HepG2 (cell line): ENCODE measurements at regions not wholly inside any gene's neighbourhood (a gene's known extent, or its start where the extent isn't known, plus 50 kb on each side); places are given as distances from the start of the nearest gene placed in this dataset.

Source experiments
- ATAC-seq: fragments of 200-7000 bp; cut with Tn5 transposase; 3 replicates; pipeline ENCODE4 v1.9.1; 2020; ENCODE audit warnings: mild to moderate bottlenecking, moderate library complexity
- BruUV-seq: library from RNA; stranded (reverse); fragments of 400-500 nt; replicated peaks from 2 replicates; lab custom pipeline; 2021; lab: Mats Ljungman, UMichigan
- CTCF ChIA-PET: fragments of 300-600 bp; formaldehyde crosslinking; extraction: SDS; loops from one replicate; lab custom pipeline; 2021; ENCODE audit warnings: low total read pairs, inconsistent platforms, low intra/inter-chr PET ratio; lab: Yijun Ruan, JAX
- POLR2A ChIA-PET: fragments of 350-600 bp; sonication (Branson Sonifier 250); formaldehyde crosslinking; loops from one replicate; lab custom pipeline; 2020; ENCODE audit warnings: antibody characterized with exemption, inconsistent platforms; lab: Yijun Ruan, JAX
- DNase-seq: peaks from one replicate; pipeline ENCODE4 v3.0.0-alpha.2; 2015; ENCODE audit warnings: low spot score
- FAIRE-seq: peaks from 3 replicates; lab custom pipeline; 2011; peaks lifted over from hg19 to GRCh38; lab: Jason Lieb, UNC
- H2AFZ ChIP-seq: one replicate; pipeline ENCODE4 v1.6.1; 2011; ENCODE audit warnings: low read length, inconsistent platforms
- H3K27ac ChIP-seq: fragments of 300-600 bp; 3 replicates; pipeline ENCODE4 v1.8.0; 2011; ENCODE audit warnings: mixed run types, mild to moderate bottlenecking, mixed read lengths, low read length, inconsistent platforms; ENCODE audit not compliant: insufficient read depth; ENCODE audit errors: extremely low read length
- H3K27me3 ChIP-seq, 2 experiments: fragments of 200-600 bp in 1 of 2; 2 replicates in 1 of 2; 3 replicates in 1 of 2; pipeline versions ENCODE4 v1.6.0 to v1.8.0; 2011; ENCODE audit warnings: low read length in 2 of 2, mild to moderate bottlenecking in 2 of 2, moderate library complexity in 2 of 2, inconsistent platforms in 1 of 2; ENCODE audit not compliant: insufficient read depth in 2 of 2, control insufficient read depth in 1 of 2
- H3K36me3 ChIP-seq, 2 experiments: fragments of 200-600 bp in 1 of 2; replicated peaks in 1 of 2; 2 replicates in 1 of 2; 3 replicates in 1 of 2; pipeline versions ENCODE4 v1.5.1 to v1.8.0; 2011; ENCODE audit warnings: low read length in 2 of 2, inconsistent platforms in 1 of 2; ENCODE audit not compliant: insufficient read depth in 2 of 2, control insufficient read depth in 1 of 2
- H3K4me1 ChIP-seq: 2 replicates; pipeline ENCODE4 v1.5.1; 2012; ENCODE audit warnings: low read length, inconsistent platforms; ENCODE audit not compliant: insufficient read depth
- H3K4me2 ChIP-seq: 2 replicates; pipeline ENCODE4 v1.6.0; 2011; ENCODE audit warnings: low read depth, low read length, inconsistent platforms
- H3K4me3 ChIP-seq, 3 experiments: fragments of 200-600 bp in 1 of 3; sonication (generic), shearing (Covaris generic) in 1 of 3; replicated peaks in 1 of 3; 2 replicates each; pipeline ENCODE4 v1.5.1; 2011 to 2016; ENCODE audit warnings: low read length in 3 of 3, inconsistent platforms in 2 of 3, low read depth in 2 of 3, mild to moderate bottlenecking in 2 of 3, control low read depth in 1 of 3, mixed read lengths in 1 of 3; ENCODE audit not compliant: insufficient read depth in 1 of 3
- H3K79me2 ChIP-seq: one replicate; pipeline ENCODE4 v1.6.1; 2011; ENCODE audit warnings: low read length, inconsistent platforms; ENCODE audit not compliant: insufficient read depth
- H3K9ac ChIP-seq: 2 replicates; pipeline ENCODE4 v1.6.0; 2011; ENCODE audit warnings: mild to moderate bottlenecking, low read depth, low read length, inconsistent platforms; ENCODE audit not compliant: insufficient read depth
- H3K9me3 ChIP-seq: 2 replicates; pipeline ENCODE4 v1.5.1; 2012; ENCODE audit warnings: mild to moderate bottlenecking, low read length
- H4K20me1 ChIP-seq: 2 replicates; pipeline ENCODE4 v1.6.0; 2011; ENCODE audit warnings: inconsistent platforms, mild to moderate bottlenecking, low read length, moderate library complexity; ENCODE audit not compliant: insufficient read depth
- BRCA1 ChIP-seq: sonication (generic); formaldehyde crosslinking; IDR thresholded peaks from 2 replicates; pipeline ENCODE4 v1.4.0; 2020; ENCODE audit warnings: missing genetic modification reagents
- CEBPB ChIP-seq: IDR thresholded peaks from 2 replicates; pipeline ENCODE4 v1.6.1; 2011; ENCODE audit warnings: low read depth, low read length, improper control_type of control experiment, borderline replicate concordance
- DNMT3B ChIP-seq: conservative IDR thresholded peaks from 2 replicates; pipeline ENCODE4 v1.6.1; 2016; ENCODE audit warnings: missing biosample characterization, control low read depth
- E2F2 ChIP-seq: sonication (generic); formaldehyde crosslinking; IDR thresholded peaks from 2 replicates; pipeline ENCODE4 v1.4.0; 2020; ENCODE audit warnings: missing genetic modification reagents, borderline replicate concordance
- KMT2A ChIP-seq: sonication (generic); formaldehyde crosslinking; IDR thresholded peaks from 2 replicates; pipeline ENCODE4 v1.4.0; 2020; ENCODE audit warnings: missing genetic modification reagents
- PAXIP1 ChIP-seq: sonication (generic); formaldehyde crosslinking; conservative IDR thresholded peaks from 2 replicates; pipeline ENCODE4 v1.4.0; 2020; ENCODE audit warnings: mild to moderate bottlenecking, missing genetic modification reagents, moderate library complexity
- PCBP2 ChIP-seq: fragments of 200-400 bp; formaldehyde crosslinking; optimal IDR thresholded peaks from 2 replicates; pipeline ENCODE3; 2018; ENCODE audit warnings: low read length, low read depth; ENCODE audit not compliant: poor library complexity, severe bottlenecking
- PHB2 ChIP-seq: fragments of 450-650 bp; IDR thresholded peaks from 2 replicates; pipeline ENCODE4 v1.6.1; 2018; ENCODE audit not compliant: partially characterized antibody
- PRPF4 ChIP-seq: fragments of 200-400 bp; formaldehyde crosslinking; IDR thresholded peaks from 2 replicates; pipeline ENCODE4 v1.6.1; 2016; ENCODE audit warnings: low read length, low read depth; ENCODE audit not compliant: poor library complexity, severe bottlenecking
- SMYD3 ChIP-seq: sonication (generic); formaldehyde crosslinking; IDR thresholded peaks from 2 replicates; pipeline ENCODE4 v1.8.1; 2023; ENCODE audit warnings: mild to moderate bottlenecking, missing genetic modification reagents
- TMF1 ChIP-seq: sonication (generic); formaldehyde crosslinking; IDR thresholded peaks from 2 replicates; pipeline ENCODE4 v1.8.1; 2022; ENCODE audit warnings: low read depth, missing genetic modification reagents
- ZNF12 ChIP-seq: sonication (generic); formaldehyde crosslinking; IDR thresholded peaks from 2 replicates; pipeline ENCODE4 v1.5.0; 2020; ENCODE audit warnings: missing genetic modification reagents
- ZNF33A ChIP-seq: sonication (generic); formaldehyde crosslinking; IDR thresholded peaks from 2 replicates; pipeline ENCODE4 v1.5.1; 2020; ENCODE audit warnings: missing genetic modification reagents, mild to moderate bottlenecking, moderate library complexity, borderline replicate concordance
- ZNF362 ChIP-seq: sonication (generic); formaldehyde crosslinking; IDR thresholded peaks from 2 replicates; pipeline ENCODE4 v1.4.0; 2020; ENCODE audit warnings: missing genetic modification reagents, mild to moderate bottlenecking, borderline replicate concordance
- ZNF414 ChIP-seq: sonication (generic); formaldehyde crosslinking; IDR thresholded peaks from 2 replicates; pipeline ENCODE4 v1.5.0; 2020; ENCODE audit warnings: missing genetic modification reagents
- ZNF451 ChIP-seq: sonication (generic); formaldehyde crosslinking; IDR thresholded peaks from 2 replicates; pipeline ENCODE4 v1.5.0; 2020; ENCODE audit warnings: mild to moderate bottlenecking, missing genetic modification reagents
- WGBS: methylation state at CpG from one replicate; pipeline ENCODE4 v1.1.6; 2017; ENCODE audit warnings: low lambda C conversion rate; 5-methylcytosine and 5-hydroxymethylcytosine counted together
- in situ Hi-C: cut with HindIII; loops from 2 replicates; pipeline ENCODE4 v1.10.0; 2017; ENCODE audit warnings: low pct_unique_long_range_greater_than_20kb; ENCODE audit not compliant: extremely low pct_ligation_motif_present
- intact Hi-C: fragments of 100-400 bp; cut with micrococcal nuclease; formaldehyde crosslinking; loops from one replicate; pipeline ENCODE4 v1.10.0; 2022; ENCODE audit not compliant: unreplicated experiment
- TF ChIP-seq, protein P1 (sequence below): sonication (generic); formaldehyde crosslinking; IDR thresholded peaks from 2 replicates; pipeline ENCODE4 v1.5.0; 2020; ENCODE audit warnings: missing genetic modification reagents, mild to moderate bottlenecking, borderline replicate concordance
- TF ChIP-seq, protein P2 (sequence below): sonication (generic); formaldehyde crosslinking; IDR thresholded peaks from 2 replicates; pipeline ENCODE4 v1.8.1; 2023; ENCODE audit warnings: mild to moderate bottlenecking, missing genetic modification reagents

DNA sequence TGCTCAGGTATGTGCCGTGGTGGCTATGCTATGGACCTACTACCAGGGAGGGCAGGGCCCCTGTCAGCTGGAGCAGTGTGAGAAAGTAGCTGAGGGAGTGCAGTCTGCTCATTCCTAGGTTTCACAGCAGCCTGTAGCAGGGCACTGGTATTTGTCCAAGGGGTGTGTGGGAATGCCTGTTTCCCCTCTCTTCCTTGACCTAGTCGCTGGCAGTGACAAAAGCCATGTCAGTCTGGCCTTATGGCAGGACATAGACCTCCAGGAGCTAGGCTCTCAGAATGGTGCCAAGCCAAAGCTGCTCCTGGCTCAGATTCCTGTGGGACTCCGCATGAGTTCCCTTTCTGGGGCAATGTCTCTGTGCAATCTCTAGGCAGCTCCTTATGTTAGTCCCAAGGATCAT lies 253.9 kb upstream of the TYRP1 start:
- CTCF ChIA-PET, result no interaction called here
- WGBS, result 0% methylated on average over 1 of the region's 3 CpGs
- H3K4me1 ChIP-seq, result no peaks in the 10 kb centered on the region
- no peaks in the 10 kb centered on the region for H3K79me2 ChIP-seq
- BruUV-seq, result no TSS peak
- H4K20me1 ChIP-seq, result no peaks in the 10 kb centered on the region
- in situ Hi-C loops (no loop called here), intact Hi-C loops (no loop called here)
- POLR2A ChIA-PET, result no interaction called here
- no peak overlapping the region for H3K27ac ChIP-seq
- no peak for FAIRE-seq
- H3K9ac ChIP-seq, result no peak overlapping the region
- no peak overlapping the region for H3K4me3 ChIP-seq
- H3K36me3 ChIP-seq, result no peaks in the 10 kb centered on the region
- no peaks in the 10 kb centered on the region for H3K27me3 ChIP-seq
- no peak overlapping the region for H2AFZ ChIP-seq
- H3K4me2 ChIP-seq, result no peak overlapping the region
- ATAC-seq, result no peak
- peaks cover 10% of the 10 kb centered on the region; the same call in 1 of the 2 replicates for H3K9me3 ChIP-seq
- DNase-seq, result no peak
- TF ChIP-seq, protein P1, sequence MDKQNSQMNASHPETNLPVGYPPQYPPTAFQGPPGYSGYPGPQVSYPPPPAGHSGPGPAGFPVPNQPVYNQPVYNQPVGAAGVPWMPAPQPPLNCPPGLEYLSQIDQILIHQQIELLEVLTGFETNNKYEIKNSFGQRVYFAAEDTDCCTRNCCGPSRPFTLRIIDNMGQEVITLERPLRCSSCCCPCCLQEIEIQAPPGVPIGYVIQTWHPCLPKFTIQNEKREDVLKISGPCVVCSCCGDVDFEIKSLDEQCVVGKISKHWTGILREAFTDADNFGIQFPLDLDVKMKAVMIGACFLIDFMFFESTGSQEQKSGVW (CRISPR knock-in tag), result no peak
- no peak for TF ChIP-seq ZNF414 (CRISPR knock-in tag)
- TF ChIP-seq PCBP2, result no peak
- TF ChIP-seq BRCA1 (CRISPR knock-in tag), result no peak
- TF ChIP-seq E2F2 (CRISPR knock-in tag), result no peak
- TF ChIP-seq, protein P2, sequence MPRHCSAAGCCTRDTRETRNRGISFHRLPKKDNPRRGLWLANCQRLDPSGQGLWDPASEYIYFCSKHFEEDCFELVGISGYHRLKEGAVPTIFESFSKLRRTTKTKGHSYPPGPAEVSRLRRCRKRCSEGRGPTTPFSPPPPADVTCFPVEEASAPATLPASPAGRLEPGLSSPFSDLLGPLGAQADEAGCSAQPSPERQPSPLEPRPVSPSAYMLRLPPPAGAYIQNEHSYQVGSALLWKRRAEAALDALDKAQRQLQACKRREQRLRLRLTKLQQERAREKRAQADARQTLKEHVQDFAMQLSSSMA (CRISPR knock-in tag), result no peak
- TF ChIP-seq ZNF362 (CRISPR knock-in tag), result no peak
- no peak for TF ChIP-seq PRPF4
- no peak for TF ChIP-seq PHB2
- no peak for TF ChIP-seq TMF1 (CRISPR knock-in tag)
- no peak for TF ChIP-seq ZNF33A (CRISPR knock-in tag)
- no peak for TF ChIP-seq ZNF451 (CRISPR knock-in tag)
- no peak for TF ChIP-seq PAXIP1 (CRISPR knock-in tag)
- no peak for TF ChIP-seq SMYD3 (CRISPR knock-in tag)
- TF ChIP-seq CEBPB, result no peak
- no peak for TF ChIP-seq ZNF12 (CRISPR knock-in tag)
- TF ChIP-seq DNMT3B (CRISPR knock-in tag), result no peak
- TF ChIP-seq KMT2A (CRISPR knock-in tag), result no peak
